ENCODE measurements at regions not wholly inside any gene's neighbourhood (a gene's known extent, or its start where the extent isn't known, plus 50 kb on each side); places are given as distances from the start of the nearest gene placed in this dataset.

GRCh38 chr6:210778-211374, 81.4 kb upstream of the DUSP22 start:
- no peak for DNase-seq

- DNase-seq: no peak
Observed at GRCh38 chr6:211871-212497, 80.3 kb upstream of the DUSP22 start.

GRCh38 chr6:213284-213683, 79.0 kb upstream of the DUSP22 start:
- DNase-seq: no peak

GRCh38 chr6:214428-214827, 77.9 kb upstream of the DUSP22 start:
- DNase-seq: no peak

GRCh38 chr6:215335-216034, 76.8 kb upstream of the DUSP22 start:
- no peak for DNase-seq

GRCh38 chr6:217048-217659, 75.1 kb upstream of the DUSP22 start:
- DNase-seq: no peak

GRCh38 chr6:218153-219018, 73.9 kb upstream of the DUSP22 start:
- DNase-seq: no peak

- no peak for DNase-seq
Observed at GRCh38 chr6:219019-219570, 73.2 kb upstream of the DUSP22 start.

- no peak for DNase-seq
Observed at GRCh38 chr6:219641-220198, 72.6 kb upstream of the DUSP22 start.

GRCh38 chr6:220312-220711, 72.0 kb upstream of the DUSP22 start:
- no peak for DNase-seq

- DNase-seq: no peak
Observed at GRCh38 chr6:220721-221475, 71.4 kb upstream of the DUSP22 start.

- no peak for DNase-seq
Observed at GRCh38 chr6:221531-222349, 70.5 kb upstream of the DUSP22 start.

GRCh38 chr6:222468-222867, 69.8 kb upstream of the DUSP22 start:
- DNase-seq: no peak

GRCh38 chr6:223136-223535, 69.2 kb upstream of the DUSP22 start:
- DNase-seq: no peak

GRCh38 chr6:223763-224162, 68.5 kb upstream of the DUSP22 start:
- DNase-seq: no peak

- no peak for DNase-seq
Observed at GRCh38 chr6:224350-224749, 67.9 kb upstream of the DUSP22 start.

- DNase-seq: no peak
Observed at GRCh38 chr6:225121-225721, 67.1 kb upstream of the DUSP22 start.

GRCh38 chr6:225907-226306, 66.4 kb upstream of the DUSP22 start:
- DNase-seq: no peak

GRCh38 chr6:226516-227073, 65.7 kb upstream of the DUSP22 start:
- DNase-seq: no peak
